ENCODE measurements at regions not wholly inside any gene's neighbourhood (a gene's known extent, or its start where the extent isn't known, plus 50 kb on each side); places are given as distances from the start of the nearest gene placed in this dataset.

GRCh38 chr19:31470229-31470939, 121.1 kb upstream of the TSHZ3 start:
- no peak overlapping the region for H3K4me2 ChIP-seq
- DNase-seq: no peak
- H3K4me1 ChIP-seq (ENCODE audit: control insufficient read depth in 1 of 2, insufficient read depth in 2 of 2, low read depth in 1 of 2, low read length in 1 of 2): no peaks in the 10 kb centered on the region
- ChIA-PET CTCF (interaction anchor here (0.7 kb wide), 1 partner anchor 788 kb away, joined by 3 read pairs; no protein-coding TSS in a partner anchor), POLR2A (no interaction called here)
- H3K79me2 ChIP-seq (ENCODE audit: insufficient read depth): no peaks in the 10 kb centered on the region
- no peaks in the 10 kb centered on the region for H3K27me3 ChIP-seq (ENCODE audit: insufficient read depth)
- H3K36me3 ChIP-seq (replicated peaks in 1 of 2; ENCODE audit: control insufficient read depth in 1 of 2, insufficient read depth in 2 of 2, low read length in 1 of 2): no peaks in the 10 kb centered on the region
- no peaks in the 10 kb centered on the region for H3K9me2 ChIP-seq
- no peak overlapping the region for H3K9ac ChIP-seq
- H2AFZ ChIP-seq (ENCODE audit: low read depth): no peak overlapping the region
- H4K20me1 ChIP-seq (ENCODE audit: insufficient read depth): no peaks in the 10 kb centered on the region
- no peaks in the 10 kb centered on the region for H3F3A ChIP-seq (replicated peaks; ENCODE audit: insufficient read depth)
- H3K9me3 ChIP-seq: no peaks in the 10 kb centered on the region; the same call in 1 of the 2 replicates
- no peak overlapping the region for H3K4me3 ChIP-seq (ENCODE audit: low read depth in 2 of 2, low read length in 1 of 2)
- WGBS (ENCODE audit: low lambda C conversion rate): 39% methylated on average over 10 of the region's 10 CpGs
- H3K27ac ChIP-seq (ENCODE audit: low read depth in 2 of 2, low read length in 1 of 2): no peak overlapping the region
- no peak for TF ChIP-seq FOXJ3 (CRISPR knock-in tag; IDR thresholded peaks at IDR 0.05)
- no peak for TF ChIP-seq NRF1 (IDR thresholded peaks at IDR 0.05; ENCODE audit: low read depth, low read length)
- TF ChIP-seq GATA2 (CRISPR knock-in tag; IDR thresholded peaks at IDR 0.05): no peak
- no peak for TF ChIP-seq MXI1 (IDR thresholded peaks at IDR 0.05; ENCODE audit: low read depth, low read length)
- TF ChIP-seq ZBTB33 (IDR thresholded peaks at IDR 0.05; ENCODE audit: borderline replicate concordance, low read depth): no peak
- no peak for TF ChIP-seq YY1 (IDR thresholded peaks at IDR 0.05; ENCODE audit: low read depth)
- TF ChIP-seq FOXM1 (IDR thresholded peaks at IDR 0.05; ENCODE audit: low read depth): no peak
- no peak for TF ChIP-seq IRF3 (IDR thresholded peaks at IDR 0.05; ENCODE audit: low read depth, low read length)
- no peak for TF ChIP-seq RFX5 (IDR thresholded peaks at IDR 0.05; ENCODE audit: low read length)
- no peak for TF ChIP-seq EP300 (IDR thresholded peaks at IDR 0.05; ENCODE audit: borderline replicate concordance in 1 of 2, low read depth in 1 of 2, low read length in 1 of 2)
- TF ChIP-seq MEF2A (IDR thresholded peaks at IDR 0.05; ENCODE audit: borderline replicate concordance, low read depth): no peak
- no peak for TF ChIP-seq RXRA (IDR thresholded peaks at IDR 0.05; ENCODE audit: borderline replicate concordance, low read depth)
- TF ChIP-seq JUND (IDR thresholded peaks at IDR 0.05): no peak
- no peak for TF ChIP-seq CHD2 (IDR thresholded peaks at IDR 0.05; ENCODE audit: low read length, partially characterized antibody)
- TF ChIP-seq ELF1 (IDR thresholded peaks at IDR 0.05): no peak
- no peak for TF ChIP-seq REST (IDR thresholded peaks at IDR 0.05; ENCODE audit: low read depth, low read length)

Data from SK-N-SH (cell line).